Kidney epithelial cell (primary cell): ENCODE measurements at regions not wholly inside any gene's neighbourhood (a gene's known extent, or its start where the extent isn't known, plus 50 kb on each side); places are given as distances from the start of the nearest gene placed in this dataset.

Experiments used
- DNase-seq: peaks from one replicate; pipeline ENCODE4 v3.0.0-alpha.2; 2010; ENCODE audit warnings: low read depth
- H3K27me3 ChIP-seq: 2 replicates; pipeline ENCODE4 v1.6.0; 2011; ENCODE audit warnings: low read length; ENCODE audit not compliant: control insufficient read depth, insufficient read depth
- H3K36me3 ChIP-seq: 2 replicates; pipeline ENCODE4 v1.5.1; 2011; ENCODE audit warnings: low read length; ENCODE audit not compliant: control insufficient read depth, insufficient read depth
- H3K4me3 ChIP-seq: 2 replicates; pipeline ENCODE4 v1.5.1; 2011; ENCODE audit warnings: low read depth, mild to moderate bottlenecking, control low read depth, low read length
- TF ChIP-seq, protein P1 (sequence below): IDR thresholded peaks from 2 replicates; pipeline ENCODE4 v1.5.1; 2011; ENCODE audit warnings: mild to moderate bottlenecking, moderate library complexity, low read length, control low read depth, inconsistent platforms; ENCODE audit not compliant: insufficient read depth, poor library complexity, severe bottlenecking

GRCh38 chr13:106296723-106297122, 238.7 kb downstream of the EFNB2 start:
- Histone ChIP-seq H3K4me3 (no peak overlapping the region), H3K36me3 (no peaks in the 10 kb centered on the region), H3K27me3 (no peaks in the 10 kb centered on the region)
- TF ChIP-seq, protein P1, sequence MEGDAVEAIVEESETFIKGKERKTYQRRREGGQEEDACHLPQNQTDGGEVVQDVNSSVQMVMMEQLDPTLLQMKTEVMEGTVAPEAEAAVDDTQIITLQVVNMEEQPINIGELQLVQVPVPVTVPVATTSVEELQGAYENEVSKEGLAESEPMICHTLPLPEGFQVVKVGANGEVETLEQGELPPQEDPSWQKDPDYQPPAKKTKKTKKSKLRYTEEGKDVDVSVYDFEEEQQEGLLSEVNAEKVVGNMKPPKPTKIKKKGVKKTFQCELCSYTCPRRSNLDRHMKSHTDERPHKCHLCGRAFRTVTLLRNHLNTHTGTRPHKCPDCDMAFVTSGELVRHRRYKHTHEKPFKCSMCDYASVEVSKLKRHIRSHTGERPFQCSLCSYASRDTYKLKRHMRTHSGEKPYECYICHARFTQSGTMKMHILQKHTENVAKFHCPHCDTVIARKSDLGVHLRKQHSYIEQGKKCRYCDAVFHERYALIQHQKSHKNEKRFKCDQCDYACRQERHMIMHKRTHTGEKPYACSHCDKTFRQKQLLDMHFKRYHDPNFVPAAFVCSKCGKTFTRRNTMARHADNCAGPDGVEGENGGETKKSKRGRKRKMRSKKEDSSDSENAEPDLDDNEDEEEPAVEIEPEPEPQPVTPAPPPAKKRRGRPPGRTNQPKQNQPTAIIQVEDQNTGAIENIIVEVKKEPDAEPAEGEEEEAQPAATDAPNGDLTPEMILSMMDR: no peak
- no peak for DNase-seq

GRCh38 chr13:106295971-106296370, 239.5 kb downstream of the EFNB2 start:
- TF ChIP-seq, protein P1: no peak
- DNase-seq: no peak
- Histone ChIP-seq H3K36me3 (no peaks in the 10 kb centered on the region), H3K4me3 (no peak overlapping the region), H3K27me3 (no peaks in the 10 kb centered on the region)

DNA sequence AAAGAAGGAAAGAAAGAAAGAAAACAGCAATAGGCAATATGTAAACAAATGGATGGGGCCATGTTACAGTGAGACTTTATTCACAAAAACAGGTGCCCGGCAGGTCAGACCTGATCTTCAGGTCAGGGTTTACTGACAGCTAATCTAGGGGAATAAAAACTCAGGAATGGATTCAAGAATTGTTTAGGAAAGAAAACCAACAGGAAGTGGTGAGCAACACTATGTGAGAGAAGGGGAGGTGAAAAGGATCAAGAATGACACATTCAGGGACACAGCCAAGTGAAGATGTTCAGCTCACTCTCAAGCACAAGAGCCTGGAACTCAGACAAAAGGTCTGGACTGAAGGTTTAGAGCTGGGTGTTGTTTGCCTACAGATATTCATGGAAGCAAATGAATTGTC, 244.5 kb downstream of the EFNB2 start:
- Histone ChIP-seq H3K36me3 (no peaks in the 10 kb centered on the region), H3K27me3 (no peaks in the 10 kb centered on the region), H3K4me3 (no peak overlapping the region)
- TF ChIP-seq, protein P1: no peak
- DNase-seq: no peak

DNA sequence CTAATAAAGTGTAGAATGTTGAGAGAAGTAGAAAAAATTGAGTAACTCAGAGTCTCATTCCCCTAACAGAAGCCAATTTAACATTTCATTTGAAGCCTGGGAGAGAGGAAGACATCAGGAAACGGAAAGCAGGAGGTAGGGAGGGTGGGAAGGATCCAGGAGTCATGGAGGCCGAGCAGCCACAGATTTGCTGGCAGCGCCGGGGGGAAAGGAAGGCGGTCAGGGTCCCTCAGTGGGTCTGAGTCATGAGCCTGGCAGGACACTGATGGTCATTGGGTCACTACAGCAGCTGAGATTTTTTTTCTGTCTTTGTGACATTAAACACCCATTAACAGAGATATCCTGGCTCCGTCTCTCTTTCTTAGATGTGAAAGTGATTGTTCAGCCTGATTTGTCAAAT, 248.1 kb downstream of the EFNB2 start:
- Histone ChIP-seq H3K4me3 (no peak overlapping the region), H3K27me3 (no peaks in the 10 kb centered on the region), H3K36me3 (no peaks in the 10 kb centered on the region)
- TF ChIP-seq, protein P1: no peak
- DNase-seq: no peak

GRCh38 chr13:106286811-106287210, 248.7 kb downstream of the EFNB2 start:
- H3K27me3 ChIP-seq: no peaks in the 10 kb centered on the region
- DNase-seq: no peak
- no peaks in the 10 kb centered on the region for H3K36me3 ChIP-seq
- H3K4me3 ChIP-seq: no peak overlapping the region
- TF ChIP-seq, protein P1: no peak

- TF ChIP-seq, protein P1: no peak
- no peaks in the 10 kb centered on the region for H3K36me3 ChIP-seq
- H3K27me3 ChIP-seq: no peaks in the 10 kb centered on the region
- no peak overlapping the region for H3K4me3 ChIP-seq
- DNase-seq: no peak
These were observed 251.1 kb downstream of the EFNB2 start for GRCh38 chr13:106284358-106284757.
